Stimulated activated CD8-positive, alpha-beta memory T cell treated with anti-CD3 and anti-CD28 coated beads, Interleukin-15, amount 100 ng/mL, for 1 hour (primary cell): ENCODE measurements at regions not wholly inside any gene's neighbourhood (a gene's known extent, or its start where the extent isn't known, plus 50 kb on each side); places are given as distances from the start of the nearest gene placed in this dataset.

Experiments
- DNase-seq: peaks from one replicate; pipeline ENCODE4 v3.0.0-alpha.2; 2020; ENCODE audit warnings: low read depth

- no peak for DNase-seq
These were observed 83.3 kb upstream of the ZNF521 start for GRCh38 chr18:25435149-25435782.

- no peak for DNase-seq
These were observed 82.8 kb upstream of the ZNF521 start for GRCh38 chr18:25434745-25435144.

- no peak for DNase-seq
These were observed 81.6 kb upstream of the ZNF521 start for GRCh38 chr18:25433590-25433989.

DNA sequence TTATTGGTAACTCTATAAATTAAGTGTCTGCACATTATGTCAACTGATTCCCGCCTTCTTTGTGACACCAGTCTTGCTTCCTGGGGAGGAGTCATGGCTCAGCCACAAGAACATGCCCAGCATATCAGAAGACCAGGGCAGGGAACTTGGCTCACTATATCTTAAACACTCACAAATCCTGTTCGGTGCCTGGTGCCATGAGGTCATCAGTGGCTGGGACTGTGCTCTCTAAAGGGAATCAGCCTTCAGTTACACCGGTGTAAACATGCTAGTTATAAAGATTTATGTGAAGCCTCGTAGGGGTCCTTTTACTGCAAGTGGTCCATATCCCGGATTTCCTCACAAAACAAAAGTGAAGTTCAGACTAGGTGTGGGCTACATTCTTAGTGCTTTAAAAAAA lies 73.1 kb upstream of the ZNF521 start:
- DNase-seq, result no peak

- no peak for DNase-seq
These were observed 71.8 kb upstream of the ZNF521 start for GRCh38 chr18:25423760-25424159.

- DNase-seq, result no peak
These were observed 71.3 kb upstream of the ZNF521 start for GRCh38 chr18:25423267-25423666.

- DNase-seq, result no peak
These were observed 70.3 kb upstream of the ZNF521 start for GRCh38 chr18:25422230-25422629.

- no peak for DNase-seq
These were observed 68.3 kb upstream of the ZNF521 start for GRCh38 chr18:25420077-25420825.

DNA sequence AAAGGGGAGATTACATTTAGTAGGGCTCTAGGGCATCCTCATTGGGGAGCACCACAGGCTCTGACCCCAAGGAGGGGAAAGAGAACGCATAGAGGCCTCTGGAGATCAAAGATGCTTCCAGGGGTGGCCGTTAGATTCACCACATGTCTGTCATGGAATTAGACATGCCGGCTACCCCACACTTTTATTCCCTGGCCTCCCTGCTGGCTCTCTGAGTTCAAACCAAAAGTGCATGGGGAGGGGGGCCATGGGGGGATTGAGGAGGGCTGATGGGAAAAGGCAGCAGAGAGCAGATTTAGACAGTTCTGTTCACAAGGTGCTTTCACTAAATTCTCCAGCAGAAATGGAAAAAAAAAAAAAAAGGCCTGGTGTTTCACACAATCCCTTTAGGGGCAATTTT lies 64.4 kb upstream of the ZNF521 start:
- no peak for DNase-seq

GRCh38 chr18:25409971-25410370 lies 58.0 kb upstream of the ZNF521 start:
- no peak for DNase-seq

DNA sequence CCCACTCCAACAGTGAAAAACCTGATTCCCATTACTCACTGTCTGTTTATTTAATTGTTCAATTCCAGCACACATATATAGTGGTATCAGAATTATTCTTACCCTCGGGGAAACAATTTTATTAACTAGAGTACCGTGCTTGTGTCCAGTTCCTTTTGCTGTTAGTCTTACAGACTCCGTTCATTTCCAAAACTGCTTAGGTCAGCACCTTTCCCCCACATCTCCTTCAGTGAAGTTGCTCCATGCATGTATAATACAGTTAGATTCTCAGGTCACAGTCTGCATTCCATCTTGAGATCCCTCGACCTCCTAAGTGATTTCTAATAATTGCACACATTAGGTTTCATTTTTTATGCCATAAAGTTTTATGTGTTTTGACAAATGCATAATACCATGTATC lies 56.3 kb upstream of the ZNF521 start:
- no peak for DNase-seq
